NCI-H1048 (cell line): ENCODE measurements at regions not wholly inside any gene's neighbourhood (a gene's known extent, or its start where the extent isn't known, plus 50 kb on each side); places are given as distances from the start of the nearest gene placed in this dataset.
"Not testable (repeated sequence)": the region's sequence is repeated elsewhere in the genome, so short reads cannot be mapped to it uniquely, and the experiment has no call there.

ENCODE experiments used
- DNase-seq: peaks from one replicate; lab custom pipeline; 2025; lab: John Stamatoyannopoulos, UW

- DNase-seq, result no peak
These were observed 1461.4 kb downstream of the GATA3 start for GRCh38 chr10:9515922-9516321.

GRCh38 chr10:9535744-9536143 is 1481.3 kb downstream of the GATA3 start:
- DNase-seq, result no peak

- no peak for DNase-seq
These were observed 1472.6 kb upstream of the CELF2 start for GRCh38 chr10:9545073-9545472.

DNA sequence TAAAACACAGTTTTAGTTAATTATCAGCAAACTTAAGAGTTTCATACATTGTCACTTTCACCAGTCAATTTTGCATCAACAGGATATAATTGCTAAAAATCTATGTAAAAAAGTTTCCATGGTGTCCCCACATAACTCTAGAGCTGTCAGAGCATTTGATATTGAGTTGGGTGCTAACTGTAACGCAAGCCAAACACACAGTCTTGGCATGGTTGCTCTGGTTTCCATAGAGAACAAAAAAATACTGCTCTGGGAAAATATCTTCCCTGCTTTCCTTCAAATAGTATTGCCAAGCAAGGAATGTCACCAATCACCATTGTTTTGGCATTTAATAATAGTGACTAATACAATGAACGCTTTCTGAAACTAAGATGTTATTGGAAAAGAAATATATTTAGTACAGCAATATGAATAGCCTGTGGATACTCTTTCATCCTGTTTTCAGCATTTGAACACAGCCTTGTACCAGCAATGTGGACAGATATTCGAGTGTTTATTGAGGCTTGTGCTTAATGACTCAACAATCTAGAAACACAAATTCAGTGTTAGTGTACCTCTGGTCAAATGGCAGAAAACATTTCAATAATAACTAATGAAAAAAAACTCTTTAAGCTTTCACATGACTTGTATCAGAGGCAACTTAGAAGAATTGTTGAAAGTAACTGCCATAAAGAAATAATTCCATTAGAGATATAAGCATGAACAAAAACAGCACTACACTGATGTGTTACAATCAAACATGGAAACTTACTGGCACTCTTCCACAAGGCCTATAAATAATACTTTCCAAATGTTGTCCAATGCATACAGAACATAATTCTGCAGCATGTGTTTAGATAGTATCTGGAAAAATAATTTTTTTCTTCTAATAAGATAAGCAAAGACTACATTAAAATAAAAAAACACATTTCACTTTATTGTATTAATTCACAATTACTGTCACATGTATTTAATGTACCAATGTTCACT is 1469.5 kb upstream of the CELF2 start:
- DNase-seq, result no peak

DNA sequence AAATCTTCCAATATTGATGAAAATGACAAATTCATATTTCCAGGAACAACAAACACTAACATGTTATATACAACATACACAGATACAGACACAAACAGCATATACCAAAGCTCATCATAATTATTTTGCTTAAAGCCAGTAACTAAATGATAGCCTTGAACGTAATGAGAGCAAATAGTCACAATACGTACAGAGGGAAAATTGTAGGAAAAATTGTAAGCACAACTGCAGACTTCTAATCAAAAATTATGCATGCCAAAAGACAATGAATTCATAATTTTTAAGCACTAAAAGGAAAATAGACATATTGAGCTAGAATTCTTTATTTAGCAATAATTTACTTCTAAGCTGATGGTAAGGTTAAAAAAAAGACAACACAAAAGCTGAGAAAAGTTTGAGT is 1466.9 kb upstream of the CELF2 start:
- no peak for DNase-seq

DNA sequence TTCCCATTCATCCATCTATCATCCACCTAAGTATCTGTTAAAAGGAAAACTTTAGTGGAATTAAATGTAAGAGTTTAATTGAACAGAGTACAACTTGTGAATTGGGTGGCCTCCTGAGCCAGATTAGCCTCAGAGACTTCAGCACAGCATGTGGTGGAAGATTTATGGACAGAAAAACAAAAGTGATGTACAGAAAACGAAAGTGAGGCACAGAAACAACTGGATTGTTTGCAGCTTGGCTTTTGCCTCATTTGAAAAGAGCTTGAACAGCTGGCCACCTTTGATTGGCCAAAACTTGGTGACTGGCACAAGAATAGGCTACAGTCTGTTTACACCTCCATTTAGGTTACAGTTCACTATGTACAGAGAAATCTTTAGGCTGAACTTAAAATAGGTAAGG is 1463.4 kb upstream of the CELF2 start:
- DNase-seq, result no peak

GRCh38 chr10:9560976-9561375 is 1456.7 kb upstream of the CELF2 start:
- no peak for DNase-seq

- DNase-seq, result no peak
These were observed 1455.7 kb upstream of the CELF2 start for GRCh38 chr10:9561821-9562505.

DNA sequence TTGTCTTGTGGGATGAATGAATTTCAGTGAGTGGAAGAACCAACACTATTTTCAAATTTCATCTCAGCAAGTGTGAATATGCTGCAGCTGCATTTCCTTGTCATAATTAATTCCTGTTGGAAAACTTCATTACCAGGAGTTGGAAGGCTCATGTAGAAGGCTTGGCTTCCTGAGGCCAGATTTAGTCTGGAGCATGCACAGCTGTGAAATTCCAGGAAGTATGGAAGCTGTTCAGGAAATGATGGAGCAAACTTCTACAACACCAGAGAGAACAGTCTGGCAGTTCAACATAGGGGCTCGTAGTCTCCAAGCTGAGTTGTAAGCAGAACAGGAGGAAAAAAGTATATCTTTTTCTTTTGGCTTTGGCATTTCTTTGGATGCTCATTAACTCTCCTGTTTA is 1439.9 kb upstream of the CELF2 start:
- no peak for DNase-seq

DNA sequence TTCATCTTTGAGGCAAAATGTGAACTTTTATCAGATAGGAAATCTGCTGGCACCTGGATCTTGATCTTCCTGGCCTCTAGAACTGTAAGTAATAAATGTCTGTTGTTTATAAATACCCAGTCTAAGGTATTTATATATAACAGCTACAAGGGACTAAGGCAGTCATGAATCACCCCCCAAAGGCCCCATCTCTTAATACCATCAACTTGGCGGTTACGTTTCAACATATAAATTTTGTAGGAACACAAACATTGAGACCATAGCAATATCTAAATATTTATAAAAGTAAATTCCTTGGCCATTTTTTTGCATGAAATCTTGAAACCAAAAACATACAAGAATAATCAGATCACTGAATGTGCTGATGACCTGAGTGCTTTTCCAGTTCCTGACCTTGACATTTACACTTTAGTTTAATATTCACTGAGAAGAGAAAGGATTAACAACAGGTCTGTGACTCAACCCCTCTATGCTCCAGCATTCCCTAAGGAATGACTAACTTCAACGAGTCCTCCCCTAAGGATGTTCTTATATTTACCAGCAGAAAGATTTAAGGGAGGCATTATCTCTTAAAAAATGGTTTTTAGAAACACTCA is 1438.5 kb upstream of the CELF2 start:
- no peak for DNase-seq

GRCh38 chr10:9582803-9583202 is 1434.9 kb upstream of the CELF2 start:
- DNase-seq, result not testable (repeated sequence)

DNA sequence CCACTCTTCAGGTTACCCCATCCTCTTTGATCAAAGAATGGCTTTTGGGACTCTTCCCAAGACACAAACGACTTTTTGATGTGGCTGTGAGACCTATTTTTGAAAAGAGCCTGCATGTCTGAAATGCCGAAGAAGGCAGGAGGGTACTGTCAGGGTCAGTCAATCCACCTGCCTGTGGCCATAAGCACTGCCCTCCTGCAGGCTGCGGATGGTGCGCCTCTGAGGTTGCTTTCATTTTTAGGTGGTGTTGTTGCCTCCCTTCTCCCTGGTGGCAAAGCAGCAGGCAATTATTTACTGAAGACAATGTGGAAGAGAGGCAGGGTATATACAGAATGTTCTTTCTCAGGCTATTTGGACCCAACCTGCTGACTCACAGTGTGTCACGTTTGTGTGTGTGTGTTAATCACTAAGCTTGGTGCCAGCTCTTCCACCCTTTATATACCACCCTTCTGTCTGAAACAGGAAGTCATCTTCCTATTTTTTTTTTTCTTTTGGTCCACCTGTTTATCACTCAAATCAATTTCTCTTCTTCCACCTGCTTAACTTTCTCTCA is 1421.2 kb upstream of the CELF2 start:
- DNase-seq, result no peak

GRCh38 chr10:9602998-9603397 is 1414.7 kb upstream of the CELF2 start:
- DNase-seq, result no peak

GRCh38 chr10:9603972-9604371 is 1413.7 kb upstream of the CELF2 start:
- DNase-seq, result no peak

GRCh38 chr10:9605231-9605630 is 1412.4 kb upstream of the CELF2 start:
- DNase-seq, result no peak

DNA sequence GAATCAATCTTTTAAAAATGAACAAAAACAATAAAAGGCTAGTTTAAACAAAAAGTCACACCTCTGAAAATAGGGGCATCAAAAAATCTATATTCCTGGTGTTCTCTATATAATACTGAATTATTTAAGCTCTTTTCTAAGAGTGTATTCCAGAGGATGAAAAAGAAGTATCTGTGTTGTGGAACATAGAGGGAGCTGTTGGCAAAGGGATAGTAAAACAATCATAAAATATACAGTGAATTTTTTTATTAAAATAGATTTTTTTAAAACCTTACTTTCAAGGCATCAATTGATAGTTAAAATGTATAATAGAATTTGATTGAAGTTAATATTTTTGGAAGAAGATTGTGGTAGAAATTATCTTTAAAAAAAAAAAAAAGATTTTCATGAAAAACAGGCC is 1409.1 kb upstream of the CELF2 start:
- DNase-seq, result no peak

DNA sequence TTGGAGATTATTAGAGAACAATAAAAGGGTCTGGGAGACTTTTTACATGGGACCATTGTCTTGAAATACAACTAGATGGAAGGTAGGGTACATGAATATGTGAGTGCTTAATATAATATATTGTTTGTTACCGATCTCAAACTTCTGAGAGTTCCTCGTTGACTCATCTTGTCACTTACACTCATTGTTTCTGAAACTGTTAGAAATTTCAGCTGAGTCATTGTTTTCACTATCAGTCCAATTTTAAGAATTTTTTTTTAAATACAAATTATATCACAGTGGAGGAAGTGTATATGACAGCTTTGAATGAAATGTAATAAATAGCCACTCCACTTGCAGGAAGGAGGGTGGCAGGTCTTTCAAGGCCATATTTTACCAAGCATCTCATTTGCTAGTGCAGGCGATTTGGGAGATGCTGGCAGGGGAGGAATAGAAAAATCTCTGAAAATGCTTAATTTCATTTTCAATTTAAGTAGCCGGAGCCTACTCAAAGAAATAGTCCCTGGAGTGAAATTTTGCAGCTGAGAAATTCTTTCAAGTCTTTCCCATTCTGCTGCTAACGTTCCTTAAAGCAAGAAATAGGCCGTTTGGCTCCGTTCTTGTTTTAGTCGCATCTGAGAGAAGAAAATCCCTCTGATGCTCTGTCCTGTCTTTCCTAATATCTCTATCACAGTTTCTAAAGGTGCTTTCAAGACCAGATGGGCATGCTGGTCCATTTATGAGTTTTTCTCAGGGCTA is 1404.2 kb upstream of the CELF2 start:
- no peak for DNase-seq

GRCh38 chr10:9615189-9615588 is 1402.5 kb upstream of the CELF2 start:
- DNase-seq, result no peak

DNA sequence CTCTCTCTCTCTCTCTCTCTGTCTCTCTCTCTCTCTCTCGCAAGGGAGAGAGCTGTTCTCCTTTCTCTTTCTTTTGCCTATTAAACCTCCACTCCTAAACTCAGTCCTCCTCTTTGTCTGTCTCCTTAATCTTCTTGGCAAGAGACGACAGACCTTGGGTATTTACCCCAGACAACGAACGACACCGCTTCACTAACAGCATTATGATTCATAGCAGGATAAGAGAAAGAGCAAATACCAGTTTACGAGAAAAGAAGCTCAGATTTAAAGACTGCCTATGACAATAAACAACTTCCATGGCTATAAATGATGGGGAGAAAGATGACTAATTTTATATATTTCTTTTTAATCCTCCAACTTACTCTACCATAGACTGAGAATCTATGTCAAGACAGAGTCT is 1396.5 kb upstream of the CELF2 start:
- DNase-seq, result no peak

DNA sequence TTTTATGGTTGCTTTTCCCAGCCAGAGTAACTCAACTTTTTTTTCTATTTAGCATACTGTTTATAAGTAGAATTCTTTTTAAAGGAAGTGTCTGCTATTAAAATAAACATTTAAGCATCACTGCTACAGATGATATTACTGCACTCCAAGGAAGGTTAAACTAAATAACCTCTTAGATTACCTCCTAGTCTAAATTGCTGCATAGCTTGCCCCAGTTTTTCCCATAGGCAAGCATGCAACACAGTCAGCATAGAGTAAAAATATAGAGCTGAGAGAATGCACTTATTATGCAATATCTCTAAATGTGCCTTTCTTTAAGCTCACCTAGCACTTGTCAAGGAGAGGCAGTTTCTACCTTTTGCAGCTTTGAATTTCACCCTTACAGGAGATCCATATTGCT is 1392.4 kb upstream of the CELF2 start:
- DNase-seq, result no peak

DNA sequence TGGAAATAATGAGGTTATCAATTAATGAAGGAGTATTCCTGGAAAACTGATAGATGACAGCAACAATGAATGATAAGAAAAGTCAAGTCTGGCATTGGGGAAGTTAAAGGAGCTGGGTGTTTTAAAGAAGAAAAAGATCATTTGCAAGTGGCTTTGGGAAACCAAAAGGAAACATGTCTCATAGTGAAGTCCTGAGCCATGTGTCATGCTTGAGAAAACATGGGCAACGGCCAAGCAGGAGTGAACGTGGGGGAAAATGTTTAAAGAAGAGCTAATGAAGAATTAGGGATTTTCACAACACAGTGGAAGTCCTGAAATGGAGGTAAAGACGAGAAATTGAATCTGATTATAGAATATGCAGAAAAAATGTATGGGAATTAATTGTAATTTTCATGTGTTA is 1383.2 kb upstream of the CELF2 start:
- DNase-seq, result no peak

DNA sequence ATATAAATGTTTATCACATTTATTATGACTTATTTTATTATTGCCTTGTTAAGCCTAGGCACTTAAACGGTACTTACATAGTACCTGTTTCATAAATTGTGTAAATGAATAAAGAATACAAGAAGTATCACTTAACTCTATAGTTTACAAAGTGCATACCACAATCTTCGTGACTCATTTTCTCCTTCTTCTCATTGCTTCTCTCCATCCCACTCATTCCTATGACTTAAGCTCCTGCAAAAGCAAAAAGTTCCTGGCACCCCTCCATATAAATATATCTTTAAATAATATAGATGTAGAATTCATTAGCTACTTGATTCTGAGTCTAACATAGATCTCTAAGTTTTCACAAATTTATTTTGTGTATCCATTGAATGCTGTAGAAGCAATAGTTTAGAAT is 1382.0 kb upstream of the CELF2 start:
- DNase-seq, result no peak
